Epithelial cell of proximal tubule (primary cell): ENCODE measurements at regions not wholly inside any gene's neighbourhood (a gene's known extent, or its start where the extent isn't known, plus 50 kb on each side); places are given as distances from the start of the nearest gene placed in this dataset.

Source experiments
- DNase-seq: peaks from one replicate; pipeline ENCODE4 v3.0.0-alpha.2; 2011; ENCODE audit warnings: low read depth
- H3K4me3 ChIP-seq: 2 replicates; pipeline ENCODE4 v1.5.1; 2011; ENCODE audit warnings: low read depth, mild to moderate bottlenecking, low read length
- CTCF ChIP-seq: conservative IDR thresholded peaks from 2 replicates; pipeline ENCODE4 v1.5.1; 2012; ENCODE audit warnings: low read depth, mild to moderate bottlenecking, low read length

- no peak for TF ChIP-seq CTCF
- DNase-seq, result no peak
- H3K4me3 ChIP-seq, result no peak overlapping the region
Observed at GRCh38 chr6:40082278-40083043, 148.2 kb upstream of the MOCS1 start.

GRCh38 chr6:40077736-40078135 lies 143.5 kb upstream of the MOCS1 start:
- no peak for DNase-seq
- H3K4me3 ChIP-seq, result no peak overlapping the region
- no peak for TF ChIP-seq CTCF

DNA sequence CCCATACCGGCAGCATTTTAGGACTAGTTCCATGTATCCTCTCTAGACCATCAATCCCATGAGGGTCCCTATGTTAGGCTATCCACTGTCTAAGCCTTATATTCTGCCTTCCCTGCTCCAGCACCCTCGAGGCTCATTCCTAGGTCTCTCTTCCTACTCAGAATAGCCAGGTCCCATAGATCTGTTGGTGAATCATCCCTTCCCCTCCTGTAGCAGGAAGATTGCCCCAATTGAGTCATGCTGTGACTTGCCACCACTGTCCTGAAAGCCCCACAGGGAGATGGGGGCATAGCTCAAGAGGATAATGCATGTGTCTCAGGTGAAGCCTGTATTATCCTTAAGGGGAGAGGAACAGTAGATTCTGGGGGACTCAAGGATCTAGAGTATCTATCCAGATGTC lies 143.1 kb upstream of the MOCS1 start:
- no peak overlapping the region for H3K4me3 ChIP-seq
- DNase-seq, result no peak
- TF ChIP-seq CTCF, result no peak

- TF ChIP-seq CTCF, result no peak
- DNase-seq, result no peak
- H3K4me3 ChIP-seq, result no peak overlapping the region
Observed at GRCh38 chr6:40075056-40075590, 140.9 kb upstream of the MOCS1 start.

GRCh38 chr6:40074306-40075055 lies 140.2 kb upstream of the MOCS1 start:
- no peak for DNase-seq
- no peak for TF ChIP-seq CTCF
- H3K4me3 ChIP-seq, result no peak overlapping the region

GRCh38 chr6:40066372-40066771 lies 132.1 kb upstream of the MOCS1 start:
- no peak for DNase-seq
- H3K4me3 ChIP-seq, result no peak overlapping the region
- TF ChIP-seq CTCF, result no peak
